ENCODE measurements at regions not wholly inside any gene's neighbourhood (a gene's known extent, or its start where the extent isn't known, plus 50 kb on each side); places are given as distances from the start of the nearest gene placed in this dataset.

GRCh38 chr2:180660881-180661685 is 319.3 kb upstream of the UBE2E3 start:
- DNase-seq (ENCODE audit: low read depth, low spot score) = no peak
- TF ChIP-seq CTCF (conservative IDR thresholded peaks at IDR 0.05) = no peak
- H3K4me1 Mint-ChIP-seq = peaks cover under 1% of the 10 kb centered on the region
- no peaks in the 10 kb centered on the region for H3K27me3 Mint-ChIP-seq (ENCODE audit: low read depth)
- H3K4me3 Mint-ChIP-seq = no peak overlapping the region
- H3K36me3 Mint-ChIP-seq (ENCODE audit: low read depth) = no peaks in the 10 kb centered on the region
- no peak overlapping the region for H3K27ac Mint-ChIP-seq (ENCODE audit: unreplicated experiment)
- H3K9me3 Mint-ChIP-seq = no peaks in the 10 kb centered on the region

DNA sequence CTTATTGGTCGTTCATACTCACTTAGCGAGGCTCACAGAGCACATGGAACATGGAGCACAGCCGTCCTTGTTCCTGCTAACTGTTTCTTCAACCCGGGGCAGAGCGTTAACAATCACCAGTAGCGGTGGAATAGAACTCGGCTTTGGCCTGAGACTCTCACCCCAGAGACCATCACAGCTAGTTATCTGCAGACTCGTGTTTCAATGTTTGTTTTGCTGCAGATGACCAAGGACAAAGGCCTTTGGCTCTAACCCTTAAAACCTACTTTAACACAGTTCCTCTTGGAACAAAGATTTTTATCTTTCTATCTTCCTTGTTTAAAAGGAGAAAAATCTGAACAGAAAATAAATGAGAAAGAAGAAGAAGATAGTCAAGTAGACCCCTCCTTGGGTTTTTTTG is 320.2 kb upstream of the UBE2E3 start:
- peaks cover 8% of the 10 kb centered on the region for H3K4me1 Mint-ChIP-seq
- H3K4me3 Mint-ChIP-seq = no peak overlapping the region
- no peaks in the 10 kb centered on the region for H3K27me3 Mint-ChIP-seq (ENCODE audit: low read depth)
- DNase-seq (ENCODE audit: low read depth, low spot score) = no peak
- no peaks in the 10 kb centered on the region for H3K9me3 Mint-ChIP-seq
- H3K36me3 Mint-ChIP-seq (ENCODE audit: low read depth) = no peaks in the 10 kb centered on the region
- H3K27ac Mint-ChIP-seq (ENCODE audit: unreplicated experiment) = no peak overlapping the region
- TF ChIP-seq CTCF (conservative IDR thresholded peaks at IDR 0.05) = no peak

DNA sequence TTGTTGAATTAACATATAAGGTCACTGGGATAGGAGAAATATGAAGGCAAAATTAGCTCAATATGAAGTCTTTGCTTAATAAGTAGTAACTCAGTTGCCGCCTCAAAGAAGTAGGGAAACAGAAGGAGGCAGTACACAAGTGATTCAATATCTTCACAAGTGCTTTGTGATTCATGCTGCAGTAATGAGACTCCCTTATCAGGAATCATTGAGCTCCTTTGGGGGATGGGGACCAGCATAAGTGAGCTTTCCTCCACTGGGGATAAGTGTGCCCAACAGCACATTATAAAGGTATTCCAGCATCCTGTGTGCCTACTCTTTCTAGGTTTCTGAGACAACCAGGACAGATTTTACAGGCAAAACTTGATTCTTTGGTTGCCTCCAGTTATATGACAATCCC is 323.4 kb upstream of the UBE2E3 start:
- no peaks in the 10 kb centered on the region for H3K27me3 Mint-ChIP-seq (ENCODE audit: low read depth)
- H3K4me3 Mint-ChIP-seq = no peak overlapping the region
- peaks cover 12% of the 10 kb centered on the region for H3K4me1 Mint-ChIP-seq
- H3K27ac Mint-ChIP-seq (ENCODE audit: unreplicated experiment) = no peak overlapping the region
- no peaks in the 10 kb centered on the region for H3K36me3 Mint-ChIP-seq (ENCODE audit: low read depth)
- H3K9me3 Mint-ChIP-seq = no peaks in the 10 kb centered on the region
- DNase-seq (ENCODE audit: low read depth, low spot score) = no peak
- TF ChIP-seq CTCF (conservative IDR thresholded peaks at IDR 0.05) = no peak

DNA sequence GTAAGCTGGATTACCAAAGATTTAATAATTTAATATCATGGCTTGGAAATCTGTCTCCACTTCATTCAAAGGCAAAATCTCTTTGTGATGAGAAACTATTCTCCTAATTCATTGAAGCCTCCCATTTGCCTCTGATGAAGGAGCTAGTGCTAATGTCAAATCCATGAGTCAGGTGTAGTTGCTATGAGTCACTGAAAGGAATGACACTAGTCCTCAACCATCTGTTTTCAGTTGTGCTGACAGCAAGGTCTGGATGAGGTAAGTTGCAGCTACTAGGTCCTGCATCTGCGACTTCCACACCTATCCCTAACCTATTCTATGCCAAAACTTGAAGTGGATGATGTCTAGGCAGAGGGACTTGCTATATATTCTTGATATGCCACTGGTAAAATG is 324.0 kb upstream of the UBE2E3 start:
- DNase-seq (ENCODE audit: low read depth, low spot score) = no peak
- Mint-ChIP-seq H3K36me3 (ENCODE audit: low read depth) (no peaks in the 10 kb centered on the region), H3K27ac (ENCODE audit: unreplicated experiment) (no peak overlapping the region), H3K9me3 (no peaks in the 10 kb centered on the region), H3K4me3 (no peak overlapping the region), H3K27me3 (ENCODE audit: low read depth) (no peaks in the 10 kb centered on the region), H3K4me1 (peaks cover 12% of the 10 kb centered on the region)
- no peak for TF ChIP-seq CTCF (conservative IDR thresholded peaks at IDR 0.05)

GRCh38 chr2:180655842-180656454 is 324.5 kb upstream of the UBE2E3 start:
- Mint-ChIP-seq H3K4me3 (no peak overlapping the region), H3K27me3 (ENCODE audit: low read depth) (no peaks in the 10 kb centered on the region), H3K4me1 (peaks cover 12% of the 10 kb centered on the region), H3K27ac (ENCODE audit: unreplicated experiment) (no peak overlapping the region), H3K9me3 (no peaks in the 10 kb centered on the region), H3K36me3 (ENCODE audit: low read depth) (no peaks in the 10 kb centered on the region)
- no peak for DNase-seq (ENCODE audit: low read depth, low spot score)
- TF ChIP-seq CTCF (conservative IDR thresholded peaks at IDR 0.05) = peak; percentile 53
